GM12891 (cell line): ENCODE measurements at regions not wholly inside any gene's neighbourhood (a gene's known extent, or its start where the extent isn't known, plus 50 kb on each side); places are given as distances from the start of the nearest gene placed in this dataset.
"Not testable (repeated sequence)": the region's sequence is repeated elsewhere in the genome, so short reads cannot be mapped to it uniquely, and the experiment has no call there.

Source experiments
- DNase-seq: peaks from one replicate; pipeline ENCODE4 v3.0.0; 2011; ENCODE audit warnings: low spot score; ENCODE audit not compliant: insufficient read length
- FAIRE-seq: peaks from 2 replicates; lab custom pipeline; 2011; peaks lifted over from hg19 to GRCh38; lab: Jason Lieb, UNC
- PAX5 ChIP-seq: IDR thresholded peaks from 2 replicates; pipeline ENCODE4 v1.6.1; 2011; ENCODE audit warnings: low read length, moderate library complexity, mild to moderate bottlenecking; ENCODE audit not compliant: insufficient read depth, severe bottlenecking
- POLR2A ChIP-seq: IDR thresholded peaks from 2 replicates; pipeline ENCODE4 v1.6.1; 2011; ENCODE audit warnings: low read depth, low read length, control low read depth
- POLR2AphosphoS5 ChIP-seq: IDR thresholded peaks from 2 replicates; pipeline ENCODE4 v1.6.1; 2011; ENCODE audit warnings: low read depth, low read length, control low read depth
- POU2F2 ChIP-seq: IDR thresholded peaks from 2 replicates; pipeline ENCODE4 v1.6.1; 2011; ENCODE audit warnings: low read depth, mild to moderate bottlenecking, control low read depth, low read length, moderate library complexity
- SPI1 ChIP-seq: IDR thresholded peaks from 2 replicates; pipeline ENCODE4 v1.6.1; 2011; ENCODE audit warnings: low read depth, low read length, control low read depth
- TAF1 ChIP-seq: IDR thresholded peaks from 2 replicates; pipeline ENCODE4 v1.6.1; 2011; ENCODE audit warnings: low read depth, low read length, control low read depth

DNA sequence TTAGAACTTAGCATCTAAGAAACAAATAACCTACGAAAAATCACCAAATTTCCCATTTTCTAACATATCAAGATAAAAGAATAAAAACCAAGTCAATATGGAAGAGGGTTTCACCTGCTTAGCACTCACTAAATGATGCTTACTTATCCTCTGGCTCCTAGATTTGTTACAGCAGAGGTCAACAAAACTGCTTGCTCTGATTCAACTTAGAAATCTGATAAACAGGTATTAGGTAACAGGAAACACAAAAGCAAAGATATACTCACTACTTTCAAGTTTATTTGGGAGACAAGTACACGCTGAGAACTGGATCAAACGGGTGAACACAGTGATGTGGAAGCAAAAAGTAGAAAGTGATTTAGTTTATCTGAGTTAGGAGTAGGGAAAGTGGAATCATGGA lies 235.7 kb upstream of the TARS1 start:
- DNase-seq (no peak), FAIRE-seq (no peak)
- TF ChIP-seq POU2F2 (no peak), PAX5 (no peak), SPI1 (no peak), TAF1 (no peak), POLR2AphosphoS5 (no peak), POLR2A (no peak)

DNA sequence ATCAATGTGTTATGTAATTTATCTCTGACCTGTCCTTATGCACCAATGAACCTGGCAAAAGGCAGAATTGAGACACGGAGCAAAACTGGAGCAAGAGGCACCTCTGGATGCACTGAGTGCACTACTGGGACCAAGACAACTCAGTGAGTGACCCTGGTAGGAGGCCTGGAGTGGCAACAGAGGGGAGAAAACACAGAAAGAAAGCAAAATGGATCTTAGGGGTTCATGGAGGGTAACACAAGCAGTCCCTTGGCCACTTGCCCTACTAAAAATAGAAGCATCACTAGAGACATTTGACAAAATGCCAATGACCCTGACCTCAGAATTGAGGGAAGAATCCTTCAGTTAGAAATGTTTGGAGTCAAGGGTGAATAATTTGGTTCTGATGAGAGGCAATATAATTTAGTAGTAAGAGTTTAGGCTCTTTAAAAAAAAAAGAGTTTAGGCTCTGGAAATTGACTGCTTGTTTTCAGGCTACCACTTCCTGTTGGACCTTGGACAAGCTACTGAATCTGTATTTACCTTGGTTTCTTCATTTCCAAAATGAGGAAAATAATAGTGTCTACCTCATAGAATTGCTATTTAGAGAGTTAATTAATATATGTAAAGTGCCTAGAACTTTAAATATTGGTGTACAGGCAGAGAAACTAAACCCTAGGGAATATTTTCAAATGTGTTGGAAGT lies 234.9 kb upstream of the TARS1 start:
- FAIRE-seq (no peak), DNase-seq (no peak)
- no peak for TF ChIP-seq TAF1
- TF ChIP-seq SPI1: no peak
- no peak for TF ChIP-seq PAX5
- TF ChIP-seq POLR2A: no peak
- TF ChIP-seq POLR2AphosphoS5: no peak
- no peak for TF ChIP-seq POU2F2

DNA sequence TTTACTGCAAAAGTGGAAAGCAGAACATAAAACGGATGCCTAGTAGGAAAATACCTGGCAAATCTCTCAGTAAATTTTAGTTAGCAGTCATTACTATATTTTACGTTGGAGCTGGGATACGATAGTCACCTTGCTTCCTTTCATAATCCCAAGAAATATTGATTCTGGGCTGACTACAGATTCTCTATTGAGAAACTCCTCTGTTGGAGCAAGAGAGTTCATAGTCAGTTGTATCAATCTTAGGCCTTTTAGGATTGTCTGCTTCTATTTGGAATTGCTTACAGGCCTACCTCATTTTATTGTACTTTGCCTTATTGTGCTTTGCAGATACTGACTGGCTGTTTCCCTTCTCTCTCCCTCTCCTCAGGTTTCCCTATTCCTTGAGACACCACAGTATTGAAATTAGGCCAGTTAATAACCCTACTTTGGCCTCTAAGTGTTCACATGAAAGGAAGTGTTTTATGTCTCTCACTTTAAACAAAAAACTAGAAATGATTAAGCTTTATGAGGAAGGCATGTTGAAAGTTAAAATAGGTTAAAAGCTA lies 233.7 kb upstream of the TARS1 start:
- no peak for TF ChIP-seq PAX5
- DNase-seq (no peak), FAIRE-seq (no peak)

DNA sequence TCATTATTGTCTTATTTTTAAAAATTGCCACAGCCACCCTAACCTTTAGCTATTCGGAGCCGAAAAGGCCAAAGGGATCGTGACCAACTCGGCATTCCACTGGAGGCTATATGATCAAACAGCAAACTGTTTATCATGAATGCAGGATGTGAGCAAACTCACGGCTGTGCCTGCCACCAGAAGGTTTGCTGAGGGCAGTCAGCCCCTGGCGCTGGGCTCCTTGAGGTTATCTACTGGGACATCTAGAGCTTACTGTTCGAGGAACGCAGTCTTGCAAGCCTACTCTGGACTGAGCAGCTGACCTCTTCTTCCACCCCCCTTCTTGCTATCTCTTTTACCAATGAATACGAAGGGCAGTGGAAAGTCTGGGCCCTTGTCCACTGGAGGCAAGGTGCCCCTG lies 231.5 kb upstream of the TARS1 start:
- no peak for TF ChIP-seq POU2F2
- no peak for TF ChIP-seq TAF1
- TF ChIP-seq SPI1: no peak
- TF ChIP-seq PAX5: no peak
- TF ChIP-seq POLR2AphosphoS5: no peak
- DNase-seq (no peak), FAIRE-seq (no peak)

DNA sequence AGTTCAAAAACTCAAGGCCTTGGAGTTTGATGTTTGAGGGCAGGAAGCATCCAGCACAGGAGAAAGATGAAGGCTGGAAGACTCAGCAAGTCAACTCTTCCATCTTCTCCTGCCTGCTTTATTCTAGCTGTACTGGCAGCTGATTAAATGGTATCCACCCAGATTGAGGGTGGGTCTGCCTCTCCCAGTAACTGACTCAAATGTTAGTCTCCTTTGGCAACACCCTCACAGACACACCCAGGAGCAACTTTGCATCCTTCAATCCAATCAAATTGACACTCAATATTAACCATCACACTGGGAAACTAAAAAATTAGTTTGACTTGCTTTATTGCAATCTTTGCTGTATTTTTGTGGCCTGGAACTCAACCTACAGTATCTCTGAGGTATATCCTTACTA lies 230.5 kb upstream of the TARS1 start:
- not testable (repeated sequence) for FAIRE-seq

DNA sequence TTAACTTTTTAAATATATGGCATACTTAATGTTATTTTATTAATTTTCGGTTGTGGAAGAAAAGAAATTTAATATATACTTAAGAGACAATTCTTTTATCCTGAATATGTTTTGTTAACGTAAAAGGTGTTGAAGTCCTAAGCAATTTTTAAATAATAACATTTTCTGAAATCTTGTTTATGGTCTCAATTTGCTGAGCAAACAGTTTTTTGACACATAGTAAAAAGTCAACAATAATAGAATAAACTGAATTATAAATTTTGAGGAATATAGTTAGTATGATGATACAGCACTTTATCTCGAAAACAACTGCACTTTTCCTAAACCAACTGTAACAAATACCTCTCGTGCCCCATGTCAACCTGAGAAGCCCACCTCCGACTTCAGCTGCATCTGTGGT lies 229.8 kb upstream of the TARS1 start:
- DNase-seq (no peak), FAIRE-seq (no peak)
- TF ChIP-seq TAF1 (no peak), POLR2AphosphoS5 (no peak), POLR2A (no peak), SPI1 (no peak), POU2F2 (no peak)

More for the DNA sequence above, 230.5 kb upstream of the TARS1 start:
- not testable (repeated sequence) for DNase-seq

DNA sequence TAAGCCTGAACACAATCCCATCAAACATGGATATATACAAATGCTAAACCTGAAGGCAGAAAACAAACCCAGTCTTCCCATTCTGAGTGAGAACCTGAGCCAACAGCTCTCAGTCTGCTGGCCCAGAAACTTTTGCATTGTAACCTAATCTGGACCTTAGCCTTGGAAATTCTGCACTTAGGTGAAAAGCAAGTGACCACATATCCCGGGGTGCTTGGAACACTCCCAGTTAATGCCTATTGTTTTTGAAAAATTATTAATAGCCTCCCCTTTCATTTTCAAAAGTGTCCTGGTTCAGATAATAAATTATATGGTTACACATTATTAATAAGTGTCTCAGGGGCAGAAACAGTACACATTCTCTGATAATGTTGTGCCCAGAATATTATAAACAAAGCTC lies 228.3 kb upstream of the TARS1 start:
- TF ChIP-seq PAX5: no peak
- TF ChIP-seq SPI1: no peak
- no peak for TF ChIP-seq POLR2AphosphoS5
- TF ChIP-seq TAF1: no peak
- TF ChIP-seq POLR2A: no peak
- TF ChIP-seq POU2F2: no peak
- FAIRE-seq (no peak), DNase-seq (no peak)

DNA sequence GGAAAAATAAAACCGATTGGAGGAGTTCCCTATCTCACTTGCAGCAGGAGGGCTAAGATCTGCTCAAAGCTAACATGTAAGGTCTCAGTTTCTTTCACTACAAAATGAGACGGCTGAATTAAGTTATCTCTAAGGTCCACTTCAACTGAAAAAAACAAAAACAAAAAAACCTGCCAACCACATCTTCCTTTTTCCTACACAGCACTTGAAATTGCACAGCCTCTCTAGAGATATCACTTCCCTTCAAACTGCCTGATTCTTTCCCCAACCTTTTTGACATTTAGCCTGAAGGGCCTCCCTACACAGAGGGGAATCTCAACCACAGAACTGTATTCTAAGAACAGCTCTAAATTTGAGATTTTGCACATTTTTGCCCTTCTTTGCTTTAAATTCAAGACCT lies 227.9 kb upstream of the TARS1 start:
- no peak for DNase-seq
- no peak for FAIRE-seq
- TF ChIP-seq POLR2AphosphoS5 (no peak), SPI1 (no peak), TAF1 (no peak), PAX5 (no peak), POLR2A (no peak), POU2F2 (no peak)

DNA sequence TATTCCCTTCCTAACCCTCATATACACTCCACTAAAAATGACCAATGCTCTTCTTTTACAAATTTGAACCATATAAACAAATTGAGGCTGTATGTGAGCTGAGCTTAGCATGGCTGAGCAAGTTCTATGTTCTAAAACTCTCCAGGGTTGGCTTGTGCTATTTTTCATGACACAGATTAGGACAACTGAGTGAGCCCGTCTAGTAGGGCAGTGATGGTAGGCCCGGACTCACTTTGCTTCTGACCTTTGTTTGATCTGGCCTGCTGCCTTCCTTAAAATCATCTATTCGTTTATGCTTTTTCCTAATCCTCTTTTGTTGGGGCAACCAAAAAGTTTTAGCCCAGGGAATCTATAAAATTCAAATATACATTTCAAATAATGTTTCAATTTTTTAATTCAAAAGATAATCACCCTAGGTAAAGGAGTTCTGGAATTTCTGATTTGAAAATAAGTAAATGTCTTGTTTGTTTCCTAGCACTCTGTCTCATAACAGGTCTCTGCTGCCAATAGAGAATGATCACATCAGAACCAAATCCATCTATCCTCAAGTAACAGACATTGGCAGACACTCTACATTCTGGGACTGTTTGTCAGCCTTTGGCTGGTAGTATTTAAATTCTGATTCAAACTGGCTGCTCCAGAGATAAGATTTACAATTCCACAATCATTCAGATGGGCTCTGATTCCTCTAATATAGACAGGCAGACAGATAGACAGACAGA lies 217.0 kb upstream of the TARS1 start:
- FAIRE-seq (no peak), DNase-seq (no peak)
- TF ChIP-seq SPI1 (no peak), POLR2A (no peak), POU2F2 (no peak), POLR2AphosphoS5 (no peak), TAF1 (no peak), PAX5 (no peak)

DNA sequence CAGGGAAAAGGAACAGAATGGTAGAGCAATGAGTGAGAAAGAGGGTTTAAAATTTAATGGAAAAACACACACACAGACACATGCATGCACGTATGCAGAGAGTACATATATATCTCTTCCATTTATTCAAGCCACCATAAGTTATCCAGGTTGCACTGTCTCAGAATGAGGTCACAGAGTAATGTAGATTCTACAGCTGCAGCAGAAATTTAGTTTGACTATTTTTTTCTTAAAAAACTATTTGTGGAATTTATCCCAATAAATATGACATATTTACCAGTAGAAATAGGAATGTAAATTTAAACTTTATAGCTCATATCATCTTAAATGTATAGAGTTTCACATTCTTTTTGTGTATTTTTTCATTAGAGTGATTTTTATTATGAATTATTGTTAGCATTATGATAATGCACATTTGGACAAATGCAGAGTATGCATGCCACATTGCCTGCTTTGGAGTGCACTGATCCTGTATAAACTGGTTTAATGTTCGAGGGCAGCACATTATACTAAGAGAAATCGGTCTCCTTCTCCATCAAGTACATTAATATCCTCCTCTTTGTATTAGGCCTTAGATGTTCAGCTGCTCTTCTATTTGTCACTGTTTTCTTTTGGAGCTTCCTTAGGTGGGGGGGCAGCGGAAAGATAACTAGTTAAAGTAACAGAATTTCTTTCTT lies 216.3 kb upstream of the TARS1 start:
- FAIRE-seq (no peak), DNase-seq (no peak)
- TF ChIP-seq PAX5 (no peak), SPI1 (no peak), POLR2AphosphoS5 (no peak), POLR2A (no peak), TAF1 (no peak), POU2F2 (no peak)

DNA sequence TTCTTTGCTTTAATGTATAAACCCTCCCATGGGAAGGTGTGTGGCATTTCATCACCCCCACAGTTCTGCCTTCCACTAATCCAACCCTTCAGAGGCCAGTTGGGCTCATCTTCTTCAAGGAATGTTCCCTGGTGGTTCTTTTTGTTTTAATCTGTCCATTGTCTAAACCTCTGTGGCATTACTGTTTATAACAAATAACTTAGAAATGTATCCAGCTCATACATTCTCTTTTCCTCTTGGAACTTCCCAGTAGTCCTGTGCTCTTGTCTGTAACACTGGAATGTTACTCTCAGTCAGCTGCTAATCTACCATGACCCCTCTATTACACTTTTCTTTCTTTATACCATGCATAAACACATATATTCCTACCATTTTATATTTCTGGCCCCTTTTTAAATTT lies 213.5 kb upstream of the TARS1 start:
- DNase-seq (no peak), FAIRE-seq (no peak)
- TF ChIP-seq POLR2AphosphoS5 (no peak), PAX5 (no peak), TAF1 (no peak), POU2F2 (no peak), POLR2A (no peak), SPI1 (no peak)
